ENCODE measurements at regions not wholly inside any gene's neighbourhood (a gene's known extent, or its start where the extent isn't known, plus 50 kb on each side); places are given as distances from the start of the nearest gene placed in this dataset.
A peak's percentile ranks its signal among the peaks of the same experiment; 100 is the strongest.

- no peaks in the 10 kb centered on the region for H3K4me1 ChIP-seq
- H3K27ac ChIP-seq = no peak overlapping the region
- H3K36me3 ChIP-seq = no peaks in the 10 kb centered on the region
- no peaks in the 10 kb centered on the region for H3K9me3 ChIP-seq
- intact Hi-C loops (cut with DNase I) = loop anchor here (5.0 to 10.0 kb wide), 2 partner anchors 148 to 201 kb away; partner anchors contain the start of gene MYCBP2
- 97% methylated on average over 47 of the region's 47 CpGs for WGBS, 2 donors
- no peak for TF ChIP-seq POLR2AphosphoS5 (IDR thresholded peaks at IDR 0.05)
- no peaks in the 10 kb centered on the region for H3K27me3 ChIP-seq
- no peak for DNase-seq
- H3K4me3 ChIP-seq = no peak overlapping the region
Measured at GRCh38 chr13:77475345-77476084, 60.0 kb upstream of the SCEL start.

- Histone ChIP-seq H3K4me1 (no peaks in the 10 kb centered on the region), H3K27me3 (no peaks in the 10 kb centered on the region), H3K27ac (no peak overlapping the region), H3K9me3 (no peaks in the 10 kb centered on the region), H3K4me3 (no peak overlapping the region), H3K36me3 (no peaks in the 10 kb centered on the region)
- intact Hi-C loops (cut with DNase I) = loop anchor here (10.0 kb wide), 1 partner anchor 196 kb away; no protein-coding TSS in a partner anchor
- DNase-seq = no peak
- 92 to 95% methylated on average over 3 of the region's 3 CpGs for WGBS, 2 donors
- no peak for TF ChIP-seq CTCF (IDR thresholded peaks at IDR 0.05)
Measured at GRCh38 chr13:77470986-77471385, 64.5 kb upstream of the SCEL start.

- no peaks in the 10 kb centered on the region for H3K4me1 ChIP-seq
- 52 to 74% methylated on average over 4 of the region's 4 CpGs for WGBS, 2 donors
- no peak for TF ChIP-seq POLR2AphosphoS5 (IDR thresholded peaks at IDR 0.05)
- no peak for TF ChIP-seq CTCF (IDR thresholded peaks at IDR 0.05)
- no peak for TF ChIP-seq EP300 (IDR thresholded peaks at IDR 0.05)
- TF ChIP-seq POLR2A (IDR thresholded peaks at IDR 0.05) = no peak
- no peak overlapping the region for H3K4me3 ChIP-seq
- no peaks in the 10 kb centered on the region for H3K9me3 ChIP-seq
- no peak overlapping the region for H3K27ac ChIP-seq
- H3K27me3 ChIP-seq = no peaks in the 10 kb centered on the region
- H3K36me3 ChIP-seq = no peaks in the 10 kb centered on the region
- intact Hi-C loops (cut with DNase I) = no loop called here
- no peak for DNase-seq
Measured at GRCh38 chr13:77466753-77467422, 68.6 kb upstream of the SCEL start.

GRCh38 chr13:77465603-77466195 lies 69.8 kb upstream of the SCEL start:
- TF ChIP-seq POLR2A (IDR thresholded peaks at IDR 0.05) (no peak), EP300 (IDR thresholded peaks at IDR 0.05) (no peak), POLR2AphosphoS5 (IDR thresholded peaks at IDR 0.05) (no peak), CTCF (IDR thresholded peaks at IDR 0.05) (no peak)
- DNase-seq = no peak
- H3K36me3 ChIP-seq = no peaks in the 10 kb centered on the region
- H3K9me3 ChIP-seq = no peaks in the 10 kb centered on the region
- no peak overlapping the region for H3K4me3 ChIP-seq
- no peak overlapping the region for H3K27ac ChIP-seq
- intact Hi-C loops (cut with DNase I) = no loop called here
- no peaks in the 10 kb centered on the region for H3K27me3 ChIP-seq
- no peaks in the 10 kb centered on the region for H3K4me1 ChIP-seq

GRCh38 chr13:77460195-77460594 lies 75.3 kb upstream of the SCEL start:
- no peaks in the 10 kb centered on the region for H3K36me3 ChIP-seq
- intact Hi-C loops (cut with DNase I) = no loop called here
- no peaks in the 10 kb centered on the region for H3K4me1 ChIP-seq
- WGBS, 2 donors = 64 to 76% methylated on average over 2 of the region's 2 CpGs
- TF ChIP-seq CTCF (IDR thresholded peaks at IDR 0.05) (no peak), POLR2AphosphoS5 (IDR thresholded peaks at IDR 0.05) (no peak)
- DNase-seq = peak; percentile 69
- H3K27ac ChIP-seq = no peak overlapping the region
- no peak overlapping the region for H3K4me3 ChIP-seq
- no peaks in the 10 kb centered on the region for H3K9me3 ChIP-seq
- no peaks in the 10 kb centered on the region for H3K27me3 ChIP-seq
